OCI-M2 (cell line): ENCODE measurements at regions not wholly inside any gene's neighbourhood (a gene's known extent, or its start where the extent isn't known, plus 50 kb on each side); places are given as distances from the start of the nearest gene placed in this dataset.

ENCODE experiments used
- DNase-seq: peaks from one replicate; lab custom pipeline; 2025; ENCODE audit not compliant: unreplicated experiment; lab: John Stamatoyannopoulos, UW

DNA sequence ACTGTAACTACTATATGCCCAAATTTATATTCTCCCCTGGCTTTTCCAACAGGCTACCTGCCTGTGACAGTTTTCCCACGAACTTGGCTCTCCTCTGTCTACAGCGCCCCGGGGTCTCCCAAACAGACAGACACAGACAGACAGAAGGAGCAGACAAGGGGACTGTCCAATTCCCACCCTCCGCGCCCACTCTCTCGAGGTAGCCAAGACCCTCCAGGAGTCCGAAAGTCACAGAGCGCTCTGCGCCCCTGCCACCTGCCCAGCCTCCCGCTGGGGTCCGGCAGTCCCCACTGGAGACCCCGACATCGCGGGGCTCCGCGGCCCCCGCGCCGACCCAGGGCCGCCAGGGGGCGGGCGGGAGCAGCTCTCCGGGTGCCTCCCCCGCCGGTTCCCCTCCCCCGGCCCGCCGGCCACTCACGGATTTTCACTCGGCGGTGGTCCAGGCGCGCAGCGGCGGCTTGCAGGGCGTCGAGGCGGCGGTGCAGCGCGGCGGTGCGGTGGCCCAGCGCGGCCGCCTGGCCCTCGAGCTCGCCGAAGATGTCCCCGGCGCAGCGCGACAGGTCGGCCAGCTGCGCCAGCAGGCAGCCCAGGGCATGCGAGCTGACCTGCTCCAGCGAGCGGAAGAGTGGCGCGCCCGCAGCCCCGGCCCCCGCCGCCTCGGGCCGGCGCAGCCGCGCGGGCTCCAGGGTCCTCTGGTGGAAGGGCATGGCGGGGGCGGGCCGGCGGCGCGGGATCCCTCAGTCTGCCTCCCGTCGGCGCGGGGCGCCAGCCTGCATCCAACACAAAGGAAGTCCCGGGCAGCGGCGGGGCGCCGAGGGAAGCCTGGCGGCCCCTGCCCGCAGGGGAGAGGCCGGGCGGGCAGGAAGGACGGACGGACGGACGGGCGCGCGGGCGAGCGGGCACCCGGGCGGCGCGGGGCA is 81.3 kb upstream of the CCDC28A start:
- DNase-seq = no peak

DNA sequence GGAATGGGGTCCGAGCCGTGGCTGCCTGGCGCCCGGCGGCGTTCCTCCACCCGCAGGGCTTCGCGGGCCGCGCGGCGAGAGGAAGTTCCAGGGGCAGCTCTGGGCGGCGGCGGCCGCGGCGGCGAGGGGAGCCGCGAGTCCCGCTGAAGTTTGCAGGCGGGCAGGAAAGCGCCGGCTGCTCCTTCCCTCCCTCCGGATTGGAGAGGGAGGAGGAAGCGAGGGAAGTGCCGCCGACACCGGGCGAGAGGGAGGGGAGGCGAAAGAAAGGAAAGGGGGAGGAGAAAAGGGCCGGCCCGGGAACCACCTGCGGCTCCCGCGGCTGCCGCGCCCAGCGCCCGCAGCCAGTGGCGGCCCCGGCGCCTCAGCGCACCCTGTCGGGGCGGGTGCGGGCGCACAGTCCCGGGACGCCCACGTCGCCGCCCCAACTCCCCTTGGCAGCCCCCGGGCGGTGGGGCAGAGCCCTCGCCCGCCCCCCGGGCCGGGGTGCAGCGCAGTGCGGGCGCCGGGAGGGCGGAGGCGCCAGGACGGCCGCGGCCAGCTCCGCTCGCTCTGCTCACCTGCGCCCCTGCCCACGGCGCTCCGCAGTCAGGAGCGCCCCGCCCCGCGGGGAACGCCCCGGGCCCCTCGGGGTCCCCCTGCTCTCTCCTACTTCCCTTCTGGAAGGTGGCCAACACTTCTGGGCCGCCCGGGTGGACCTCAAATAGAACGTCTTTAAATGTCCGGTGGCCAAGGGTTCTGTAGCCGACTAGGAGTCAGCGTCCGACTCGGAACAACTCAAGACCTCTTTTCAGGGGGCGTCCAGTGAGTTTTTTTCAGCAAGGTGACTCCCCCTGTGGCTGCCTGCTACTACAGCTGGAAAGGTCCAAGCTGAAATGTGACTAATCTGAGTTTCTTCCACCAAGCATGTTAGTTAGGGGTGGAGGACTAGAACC is 80.3 kb upstream of the CCDC28A start:
- DNase-seq = no peak

GRCh38 chr6:138695193-138695592 is 78.4 kb upstream of the CCDC28A start:
- no peak for DNase-seq

DNA sequence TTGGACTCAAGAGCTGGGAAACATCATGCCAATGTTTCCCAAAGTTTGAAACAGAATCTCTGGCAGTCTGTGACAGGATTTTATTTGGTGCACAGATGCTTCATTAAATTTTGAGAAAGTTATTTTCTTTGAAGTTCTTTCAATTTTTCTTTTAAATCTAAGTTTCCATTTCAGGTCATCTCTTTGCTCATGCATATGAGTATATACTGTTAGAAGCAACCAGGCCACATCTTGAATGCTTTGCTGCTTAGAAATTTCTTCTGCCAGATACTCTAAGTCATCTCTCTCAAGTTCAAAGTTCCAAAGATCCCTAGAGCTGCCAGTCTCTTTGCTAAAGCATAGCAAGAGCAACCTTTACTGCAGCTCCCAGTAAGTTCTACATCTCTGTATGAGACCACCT is 59.1 kb upstream of the CCDC28A start:
- no peak for DNase-seq

GRCh38 chr6:138716013-138716412 is 57.6 kb upstream of the CCDC28A start:
- no peak for DNase-seq

- no peak for DNase-seq
Measured at GRCh38 chr6:138716971-138717665, 56.5 kb upstream of the CCDC28A start.

DNA sequence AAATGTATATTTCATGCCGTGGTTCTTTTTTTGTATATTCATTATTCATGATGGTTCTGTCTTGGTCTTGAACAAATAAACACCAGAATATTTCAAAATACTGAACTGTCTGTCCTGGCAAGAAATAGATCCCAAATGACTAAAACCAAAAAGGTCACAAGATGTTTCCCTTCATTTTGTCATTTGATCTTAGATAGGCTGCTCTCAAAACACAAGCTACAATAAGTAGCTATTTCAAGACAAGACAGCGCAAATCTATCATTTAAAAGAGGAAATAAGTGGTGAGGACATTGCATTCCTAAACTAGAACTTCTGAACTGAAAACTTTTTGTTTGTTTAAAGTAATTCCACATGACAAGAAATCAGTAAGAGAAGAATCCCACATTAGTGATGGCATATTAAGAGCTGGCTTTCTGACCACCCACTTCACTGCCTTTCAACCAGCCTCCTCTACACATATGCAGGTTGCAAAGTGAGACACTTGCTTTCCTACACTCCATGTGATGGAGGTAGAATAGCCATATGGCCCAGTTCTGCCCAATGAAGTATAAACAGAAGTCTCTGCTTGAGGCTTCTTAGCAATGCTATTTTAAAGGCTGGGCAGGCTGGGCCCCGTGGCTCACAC is 54.4 kb upstream of the CCDC28A start:
- DNase-seq = no peak

DNA sequence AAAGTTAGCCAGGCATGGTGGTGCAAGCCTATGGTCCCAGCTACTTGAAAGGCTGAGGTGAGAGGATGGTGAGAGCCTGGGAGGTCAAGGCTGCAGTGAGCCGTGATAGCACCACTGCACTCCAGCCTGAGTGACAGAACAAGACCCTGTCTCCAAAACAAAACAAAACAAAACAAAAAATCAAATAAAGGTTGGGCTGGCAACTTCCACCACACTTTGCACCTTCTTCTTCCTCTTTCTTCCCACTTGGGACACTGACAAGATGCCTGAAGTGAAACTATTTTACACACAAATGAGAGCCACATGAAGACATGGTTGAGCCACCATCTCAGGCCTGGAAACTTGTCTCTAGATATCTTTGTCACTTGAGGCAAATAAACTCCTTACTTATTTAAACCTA is 53.8 kb upstream of the CCDC28A start:
- no peak for DNase-seq

DNA sequence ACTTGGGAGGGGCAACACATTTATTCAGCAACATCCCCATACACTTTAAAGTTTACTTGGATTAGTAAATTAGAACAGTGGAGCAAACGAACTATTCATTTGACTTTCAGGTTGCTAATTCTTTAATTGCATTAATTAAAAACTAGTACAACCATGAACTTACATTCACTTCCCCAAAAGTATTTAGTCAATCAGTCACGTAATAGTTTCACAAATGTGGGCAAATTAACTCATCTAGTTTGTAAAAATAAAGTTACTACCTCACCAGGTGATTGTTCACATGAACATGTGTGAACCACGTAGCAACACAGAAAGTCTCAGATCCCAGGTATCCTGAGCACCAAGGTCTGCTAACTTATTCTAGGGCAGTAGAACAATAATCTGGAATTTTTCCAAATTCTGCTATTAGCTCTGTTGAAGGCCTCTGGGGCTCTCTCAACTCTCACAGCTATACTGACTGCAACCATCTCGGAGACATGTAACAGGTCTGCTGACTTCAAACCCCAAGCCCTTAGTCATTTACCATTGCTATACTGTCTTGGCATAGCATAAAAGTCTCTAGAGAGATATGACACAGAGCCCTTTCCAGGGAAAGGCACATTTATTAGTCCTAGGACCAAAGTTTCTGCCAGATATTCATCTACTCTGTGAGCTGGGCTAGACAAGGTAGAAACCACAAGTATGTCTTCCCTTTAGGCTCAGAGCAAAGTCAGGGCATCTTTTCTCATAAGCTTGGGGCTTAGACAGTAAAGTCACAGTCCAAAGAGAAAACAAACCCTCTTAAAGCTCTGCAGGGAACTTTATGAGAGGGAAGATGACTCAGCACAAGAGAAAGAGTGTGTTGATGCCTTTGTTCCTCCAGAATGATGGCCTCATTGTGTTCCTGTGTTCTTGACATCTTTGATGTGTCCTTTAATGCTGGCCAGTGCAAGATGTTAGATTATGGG is 50.9 kb upstream of the CCDC28A start:
- no peak for DNase-seq
